Mesendoderm (in vitro differentiated cells): ENCODE measurements at regions not wholly inside any gene's neighbourhood (a gene's known extent, or its start where the extent isn't known, plus 50 kb on each side); places are given as distances from the start of the nearest gene placed in this dataset.
"Not testable (repeated sequence)": the region's sequence is repeated elsewhere in the genome, so short reads cannot be mapped to it uniquely, and the experiment has no call there.

ENCODE experiments used
- DNase-seq: peaks from one replicate; pipeline ENCODE4 v3.0.0; 2013
- H2AK5ac ChIP-seq: 2 replicates; pipeline ENCODE4 v1.6.1; 2013; ENCODE audit warnings: low read length, inconsistent platforms
- H2BK120ac ChIP-seq: 2 replicates; pipeline ENCODE4 v1.6.1; 2013; ENCODE audit warnings: low read depth, mild to moderate bottlenecking, low read length, moderate library complexity, mixed read lengths
- H2BK15ac ChIP-seq: replicated peaks from 2 replicates; pipeline ENCODE4 v1.6.1; 2013; ENCODE audit warnings: low read depth, mild to moderate bottlenecking, moderate library complexity
- H2BK5ac ChIP-seq: 2 replicates; pipeline ENCODE4 v1.6.1; 2013; ENCODE audit warnings: low read length, inconsistent platforms
- H3K18ac ChIP-seq: 2 replicates; pipeline ENCODE4 v1.6.1; 2013; ENCODE audit warnings: mild to moderate bottlenecking, low read length, mixed read lengths
- H3K23ac ChIP-seq: one replicate; pipeline ENCODE4 v1.6.1; 2013; ENCODE audit warnings: low read length
- H3K27ac ChIP-seq: 2 replicates; pipeline ENCODE4 v1.5.1; 2013; ENCODE audit warnings: low read depth, mild to moderate bottlenecking, inconsistent platforms, low read length, moderate library complexity
- H3K27me3 ChIP-seq: 2 replicates; pipeline ENCODE4 v1.6.1; 2013; ENCODE audit warnings: low read length, control low read depth, mild to moderate bottlenecking, inconsistent platforms; ENCODE audit not compliant: insufficient read depth, poor library complexity
- H3K36me3 ChIP-seq: 2 replicates; pipeline ENCODE4 v1.6.1; 2013; ENCODE audit warnings: low read length, inconsistent platforms; ENCODE audit not compliant: control insufficient read depth, insufficient read depth
- H3K4ac ChIP-seq: one replicate; pipeline ENCODE4 v1.6.1; 2013; ENCODE audit warnings: low read depth, mild to moderate bottlenecking, low read length, moderate library complexity
- H3K4me1 ChIP-seq: 2 replicates; pipeline ENCODE4 v1.6.1; 2013; ENCODE audit warnings: low read depth, low read length, inconsistent platforms; ENCODE audit not compliant: control insufficient read depth
- H3K4me2 ChIP-seq: 2 replicates; pipeline ENCODE4 v1.6.1; 2013; ENCODE audit warnings: low read length
- H3K4me3 ChIP-seq: 2 replicates; pipeline ENCODE4 v1.5.1; 2013; ENCODE audit warnings: mild to moderate bottlenecking, low read length
- H3K56ac ChIP-seq: one replicate; pipeline ENCODE4 v1.6.1; 2013; ENCODE audit warnings: low read length
- H3K79me1 ChIP-seq: 2 replicates; pipeline ENCODE4 v1.6.1; 2013; ENCODE audit warnings: low read length, inconsistent platforms
- H3K79me2 ChIP-seq: 2 replicates; pipeline ENCODE4 v1.6.1; 2013; ENCODE audit warnings: mild to moderate bottlenecking, low read length; ENCODE audit not compliant: control insufficient read depth, insufficient read depth
- H3K9ac ChIP-seq: 2 replicates; pipeline ENCODE4 v1.6.1; 2013; ENCODE audit warnings: low read length, inconsistent platforms
- H4K5ac ChIP-seq: one replicate; pipeline ENCODE4 v1.6.1; 2013; ENCODE audit warnings: low read length
- H4K8ac ChIP-seq: one replicate; pipeline ENCODE4 v1.6.1; 2013; ENCODE audit warnings: low read depth, mild to moderate bottlenecking, control low read depth, low read length, moderate library complexity
- WGBS: extraction: QIAGEN DNeasy Blood & Tissue Kit; methylation state at CpG from one replicate; pipeline ENCODE4 v1.1.7; 2013; ENCODE audit warnings: low lambda C conversion rate, missing lambda C conversion rate; ENCODE audit not compliant: insufficient coverage; ENCODE audit errors: extremely low coverage; 5-methylcytosine and 5-hydroxymethylcytosine counted together

GRCh38 chr2:47704287-47704686, 78.7 kb upstream of the MSH6 start:
- H3K36me3 ChIP-seq: no peaks in the 10 kb centered on the region

GRCh38 chr2:47699533-47700215, 83.3 kb upstream of the MSH6 start:
- no peaks in the 10 kb centered on the region for H3K79me2 ChIP-seq
- H2BK120ac ChIP-seq: peak overlapping the region; percentile 73
- H3K18ac ChIP-seq: peak overlapping the region; percentile 6
- H3K56ac ChIP-seq: no peak overlapping the region
- no peak overlapping the region for H3K9ac ChIP-seq
- H3K27ac ChIP-seq: peak overlapping the region; percentile 95
- H3K79me1 ChIP-seq: no peaks in the 10 kb centered on the region
- no peak for DNase-seq
- H4K5ac ChIP-seq: no peak overlapping the region
- H2BK5ac ChIP-seq: peak overlapping the region; percentile 92
- peaks cover 9% of the 10 kb centered on the region for H3K4me1 ChIP-seq
- no CpG with 5 or more reads among the region's 1 CpG for WGBS
- peak overlapping the region; percentile 37 for H3K4ac ChIP-seq
- no peak overlapping the region for H3K4me2 ChIP-seq
- H3K23ac ChIP-seq: no peak overlapping the region
- H4K8ac ChIP-seq: no peak overlapping the region
- H3K36me3 ChIP-seq: no peaks in the 10 kb centered on the region
- no peak overlapping the region for H2AK5ac ChIP-seq
- no peak overlapping the region for H3K4me3 ChIP-seq
- H2BK15ac ChIP-seq: no peak overlapping the region
- H3K27me3 ChIP-seq: no peaks in the 10 kb centered on the region

More at GRCh38 chr2:47704287-47704686, 78.7 kb upstream of the MSH6 start:
- Histone ChIP-seq H3K27me3 (no peaks in the 10 kb centered on the region), H4K5ac (no peak overlapping the region), H3K23ac (no peak overlapping the region), H3K27ac (no peak overlapping the region), H3K56ac (no peak overlapping the region), H3K4me1 (no peaks in the 10 kb centered on the region), H3K4ac (no peak overlapping the region), H2BK120ac (no peak overlapping the region), H3K79me2 (no peaks in the 10 kb centered on the region), H3K4me3 (no peak overlapping the region), H3K4me2 (no peak overlapping the region), H3K79me1 (no peaks in the 10 kb centered on the region), H4K8ac (no peak overlapping the region), H2BK15ac (no peak overlapping the region), H2BK5ac (no peak overlapping the region), H3K18ac (no peak overlapping the region), H3K9ac (no peak overlapping the region), H2AK5ac (no peak overlapping the region)
- no CpG with 5 or more reads among the region's 2 CpGs for WGBS
- no peak for DNase-seq

GRCh38 chr2:47698436-47698972, 84.4 kb upstream of the MSH6 start:
- H3K4me3 ChIP-seq, H3K4me1 ChIP-seq, H2BK15ac ChIP-seq, H4K8ac ChIP-seq, H4K5ac ChIP-seq, H3K27me3 ChIP-seq, H2AK5ac ChIP-seq, H3K79me1 ChIP-seq, H3K4me2 ChIP-seq, H3K9ac ChIP-seq, H3K79me2 ChIP-seq, H3K23ac ChIP-seq, H3K36me3 ChIP-seq: not testable (repeated sequence)
- Histone ChIP-seq H3K27ac (peak overlapping the region; percentile 95), H2BK120ac (peak overlapping the region; percentile 99), H2BK5ac (peak overlapping the region; percentile 92), H3K4ac (peak overlapping the region; percentile 89), H3K56ac (peak overlapping the region; percentile 68), H3K18ac (peak overlapping the region; percentile 97)
- DNase-seq: peak; percentile 96
- no CpG with 5 or more reads among the region's 4 CpGs for WGBS

GRCh38 chr2:47697681-47698435, 85.1 kb upstream of the MSH6 start:
- not testable (repeated sequence) for H3K4me1 ChIP-seq, H3K4me3 ChIP-seq, H4K5ac ChIP-seq, H3K27me3 ChIP-seq, H3K4me2 ChIP-seq, H3K36me3 ChIP-seq, H2AK5ac ChIP-seq, H3K23ac ChIP-seq, H2BK15ac ChIP-seq, H3K79me2 ChIP-seq, H3K79me1 ChIP-seq
- no CpG with 5 or more reads among the region's 14 CpGs for WGBS
- peak; percentile 77 for DNase-seq
- H3K27ac ChIP-seq: peak overlapping the region; percentile 83
- peak overlapping the region; percentile 99 for H3K18ac ChIP-seq
- peak overlapping the region; percentile 91 for H4K8ac ChIP-seq
- H3K56ac ChIP-seq: peak overlapping the region; percentile 73
- H3K9ac ChIP-seq: peak overlapping the region; percentile 27
- peak overlapping the region; percentile 61 for H2BK5ac ChIP-seq
- H2BK120ac ChIP-seq: peak overlapping the region; percentile 99
- H3K4ac ChIP-seq: peak overlapping the region; percentile 91

- Histone ChIP-seq H3K18ac (peak overlapping the region; percentile 81), H3K4ac (peak overlapping the region; percentile 59), H2BK15ac (peak overlapping the region; percentile 85), H3K23ac (no peak overlapping the region), H3K56ac (peak overlapping the region; percentile 81), H2BK5ac (peak overlapping the region; percentile 93), H3K79me2 (no peaks in the 10 kb centered on the region), H3K27ac (peak overlapping the region; percentile 94), H3K79me1 (no peaks in the 10 kb centered on the region), H2BK120ac (peak overlapping the region; percentile 96), H3K4me2 (no peak overlapping the region), H3K4me1 (peaks cover 9% of the 10 kb centered on the region), H4K8ac (no peak overlapping the region), H3K4me3 (no peak overlapping the region), H4K5ac (no peak overlapping the region), H3K36me3 (no peaks in the 10 kb centered on the region), H3K9ac (no peak overlapping the region), H2AK5ac (peak overlapping the region; percentile 55), H3K27me3 (no peaks in the 10 kb centered on the region)
- no CpG with 5 or more reads among the region's 12 CpGs for WGBS
- DNase-seq: peak; percentile 48
Measured at GRCh38 chr2:47697000-47697601, 85.8 kb upstream of the MSH6 start.
